Cerebellar cortex (tissue), 1 donor: ENCODE measurements at regions not wholly inside any gene's neighbourhood (a gene's known extent, or its start where the extent isn't known, plus 50 kb on each side); places are given as distances from the start of the nearest gene placed in this dataset.

Experiments used
- DNase-seq: peaks from one replicate; pipeline ENCODE4 v3.0.0-alpha.2; 2015; ENCODE audit warnings: low spot score

- DNase-seq, result no peak
Observed at GRCh38 chr18:45266023-45266422, 349.3 kb upstream of the SLC14A2 start.

GRCh38 chr18:45267622-45268021, 347.7 kb upstream of the SLC14A2 start:
- DNase-seq, result no peak

GRCh38 chr18:45268583-45268982, 346.7 kb upstream of the SLC14A2 start:
- DNase-seq, result no peak

- DNase-seq, result no peak
Observed at GRCh38 chr18:45270289-45270771, 344.9 kb upstream of the SLC14A2 start.

GRCh38 chr18:45274026-45274425, 341.2 kb upstream of the SLC14A2 start:
- no peak for DNase-seq

GRCh38 chr18:45275367-45276113, 339.7 kb upstream of the SLC14A2 start:
- no peak for DNase-seq

GRCh38 chr18:45276878-45277277, 338.4 kb upstream of the SLC14A2 start:
- no peak for DNase-seq

- no peak for DNase-seq
Observed at GRCh38 chr18:45277908-45278307, 337.4 kb upstream of the SLC14A2 start.

- no peak for DNase-seq
Observed at GRCh38 chr18:45280481-45281276, 334.6 kb upstream of the SLC14A2 start.

GRCh38 chr18:45282101-45282812, 333.0 kb upstream of the SLC14A2 start:
- no peak for DNase-seq

- DNase-seq, result no peak
Observed at GRCh38 chr18:45284174-45284573, 331.1 kb upstream of the SLC14A2 start.

- DNase-seq, result no peak
Observed at GRCh38 chr18:45284851-45285250, 330.4 kb upstream of the SLC14A2 start.

GRCh38 chr18:45285251-45285650, 330.0 kb upstream of the SLC14A2 start:
- DNase-seq, result no peak

- DNase-seq, result no peak
Observed at GRCh38 chr18:45286431-45286830, 328.8 kb upstream of the SLC14A2 start.

- DNase-seq, result no peak
Observed at GRCh38 chr18:45287531-45287930, 327.7 kb upstream of the SLC14A2 start.

GRCh38 chr18:45290364-45290763, 324.9 kb upstream of the SLC14A2 start:
- DNase-seq, result no peak

GRCh38 chr18:45291621-45292615, 323.4 kb upstream of the SLC14A2 start:
- DNase-seq, result no peak

- DNase-seq, result no peak
Observed at GRCh38 chr18:45295388-45295787, 319.9 kb upstream of the SLC14A2 start.

- DNase-seq, result no peak
Observed at GRCh38 chr18:45298986-45299385, 316.3 kb upstream of the SLC14A2 start.

- DNase-seq, result no peak
Observed at GRCh38 chr18:45303026-45303425, 312.2 kb upstream of the SLC14A2 start.

- DNase-seq, result no peak
Observed at GRCh38 chr18:45304558-45304957, 310.7 kb upstream of the SLC14A2 start.
